Right renal cortex interstitium (tissue), 3 donors: ENCODE measurements at regions not wholly inside any gene's neighbourhood (a gene's known extent, or its start where the extent isn't known, plus 50 kb on each side); places are given as distances from the start of the nearest gene placed in this dataset.

Source experiments
- DNase-seq, 3 donors: peaks; one replicate each; pipeline ENCODE4 v3.0.0-alpha.2; 2013; ENCODE audit warnings: low read depth in 3 of 3, low spot score in 2 of 3

DNA sequence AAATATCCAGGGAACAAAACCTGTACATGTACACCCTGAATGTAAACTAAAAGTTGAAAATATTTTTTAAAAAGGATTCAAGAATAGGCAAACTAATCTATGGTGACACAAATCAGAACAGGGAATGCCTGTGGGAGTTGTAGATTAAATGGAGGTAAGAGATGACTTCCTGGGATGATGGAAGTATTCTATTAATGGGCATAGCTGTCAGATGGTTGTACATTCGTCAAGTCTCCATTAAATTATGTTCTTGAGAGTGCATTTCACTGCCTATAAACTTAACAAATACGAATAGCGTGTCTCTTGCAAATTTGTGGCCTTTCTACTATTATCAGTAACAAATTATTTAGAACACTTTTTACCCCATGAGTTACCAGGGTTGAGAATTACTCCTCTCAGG lies 207.0 kb downstream of the HNMT start:
- DNase-seq = no peak

GRCh38 chr2:138175066-138175465 lies 210.8 kb downstream of the HNMT start:
- DNase-seq = no peak

GRCh38 chr2:138176862-138177439 lies 212.7 kb downstream of the HNMT start:
- DNase-seq = no peak

DNA sequence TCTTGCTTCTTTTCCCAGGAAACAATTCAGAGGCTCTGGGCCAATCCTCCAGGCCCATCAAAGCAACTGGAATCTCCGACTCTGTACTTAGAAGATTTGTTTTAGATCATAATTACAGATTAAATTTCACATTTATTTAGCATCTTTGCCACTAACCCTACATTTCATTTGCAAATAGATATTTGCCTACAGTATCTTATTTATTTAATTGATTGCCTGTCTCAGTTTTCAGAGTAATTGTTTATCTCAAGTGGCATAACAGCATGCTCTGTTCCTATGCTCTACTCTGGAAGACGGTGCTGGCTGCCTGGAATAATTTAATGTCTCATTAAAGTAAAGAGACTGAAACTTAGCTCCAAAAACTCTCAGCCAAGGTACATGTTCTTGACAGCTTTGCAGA lies 213.4 kb downstream of the HNMT start:
- no peak for DNase-seq

- no peak for DNase-seq
Observed at GRCh38 chr2:138180692-138181386, 216.6 kb downstream of the HNMT start.

- DNase-seq = no peak
Observed at GRCh38 chr2:138182250-138182936, 218.1 kb downstream of the HNMT start.

- no peak for DNase-seq
Observed at GRCh38 chr2:138182937-138183312, 218.7 kb downstream of the HNMT start.

- DNase-seq = no peak
Observed at GRCh38 chr2:138183705-138184104, 219.4 kb downstream of the HNMT start.

- DNase-seq = no peak
Observed at GRCh38 chr2:138184428-138184827, 220.2 kb downstream of the HNMT start.

- no peak for DNase-seq
Observed at GRCh38 chr2:138185827-138186226, 221.6 kb downstream of the HNMT start.

- no peak for DNase-seq
Observed at GRCh38 chr2:138187221-138187620, 222.9 kb downstream of the HNMT start.

DNA sequence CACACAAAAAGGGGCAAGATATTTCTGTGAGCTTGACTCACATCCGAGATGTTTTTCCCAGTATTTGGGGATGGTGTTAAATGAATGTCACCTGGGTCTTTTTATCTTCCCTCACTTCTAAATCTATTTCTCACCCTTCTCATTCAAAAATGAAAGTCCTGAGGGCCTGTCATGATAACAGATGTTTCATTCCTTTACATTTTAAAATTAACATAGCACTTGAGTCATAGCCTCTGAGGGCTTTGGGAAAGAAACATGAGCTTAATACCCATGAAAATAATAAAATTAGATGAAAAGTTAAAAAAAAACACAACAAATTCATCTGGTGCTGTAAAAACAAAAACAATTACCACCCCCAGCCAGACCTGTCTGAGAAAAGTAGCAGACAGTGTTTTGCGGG lies 226.7 kb downstream of the HNMT start:
- no peak for DNase-seq

- no peak for DNase-seq
Observed at GRCh38 chr2:138193416-138194213, 229.3 kb downstream of the HNMT start.

DNA sequence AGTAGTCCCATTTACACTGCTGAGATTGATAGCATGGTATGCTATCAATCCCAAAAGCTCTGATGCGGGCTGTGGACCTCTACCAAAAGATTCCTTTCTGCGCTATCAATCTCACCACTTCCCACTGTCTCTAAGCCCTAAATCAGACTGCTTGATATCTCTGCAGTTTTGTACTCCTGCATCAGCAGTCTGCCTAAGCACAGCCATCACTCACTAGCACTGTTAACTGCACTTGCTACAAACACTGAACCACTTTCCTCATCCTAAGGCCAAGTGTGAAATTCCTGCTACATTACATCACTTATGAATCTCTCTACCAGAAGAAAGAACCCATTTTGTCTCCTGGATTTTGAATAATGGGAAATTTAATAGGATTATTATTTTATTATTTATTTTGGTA lies 237.0 kb downstream of the HNMT start:
- no peak for DNase-seq

DNA sequence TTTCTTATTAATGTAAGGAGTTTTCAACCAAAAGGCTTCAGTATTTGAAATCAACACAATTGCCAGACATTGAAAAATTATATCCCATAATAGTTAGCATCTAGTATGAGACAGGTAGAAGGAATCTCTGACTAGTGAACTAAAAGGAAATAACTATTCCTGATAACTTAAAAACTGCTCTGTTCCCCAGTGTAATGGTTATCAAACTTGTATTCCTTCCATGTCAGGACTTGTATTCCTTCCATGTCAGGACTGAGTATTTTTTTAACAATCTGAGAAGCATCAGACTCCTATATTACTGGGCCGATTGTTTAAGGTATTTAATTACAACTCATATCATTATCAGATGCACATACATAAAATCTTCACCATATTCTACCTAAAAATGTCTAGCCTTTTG lies 238.5 kb downstream of the HNMT start:
- no peak for DNase-seq

GRCh38 chr2:138205281-138205680 lies 241.0 kb downstream of the HNMT start:
- DNase-seq = no peak

DNA sequence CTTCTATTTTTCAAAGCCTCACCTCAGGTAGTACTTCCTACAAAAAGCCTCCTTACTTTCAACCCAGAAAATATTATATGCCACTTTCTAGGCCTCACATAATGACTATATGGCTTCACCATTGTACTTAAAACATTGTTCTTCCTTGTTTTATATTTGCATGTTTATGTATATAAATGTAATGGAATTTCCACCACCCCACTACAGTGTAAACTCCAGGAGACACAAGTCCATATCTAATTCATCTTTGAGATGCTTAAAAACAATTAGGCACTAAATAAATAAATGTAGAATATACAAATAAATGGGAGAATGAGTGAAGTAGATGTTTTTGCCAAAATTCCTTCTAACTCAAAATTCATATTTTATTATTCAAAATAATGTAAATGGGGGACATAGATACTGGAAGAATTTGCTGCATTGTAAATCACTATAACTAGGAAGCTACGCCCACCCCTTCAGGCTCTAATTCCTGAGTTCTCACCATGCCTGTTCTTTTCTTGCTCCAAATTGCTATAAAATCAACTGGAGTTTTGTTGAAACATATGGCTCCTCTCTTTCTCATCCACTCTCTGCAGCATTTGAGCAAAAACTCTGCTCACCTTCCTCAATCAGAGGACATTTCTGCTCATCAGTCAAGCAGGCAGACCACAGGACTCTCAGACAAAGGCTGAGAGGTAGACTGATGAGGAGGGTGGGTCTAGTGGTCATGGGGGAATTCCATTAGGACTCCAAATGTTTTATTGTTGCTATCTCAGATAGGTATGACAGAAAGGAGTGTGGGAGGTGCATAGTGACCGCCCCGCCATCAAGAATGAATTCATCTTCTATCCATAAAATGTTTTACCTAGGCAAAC lies 243.0 kb downstream of the HNMT start:
- DNase-seq = no peak

GRCh38 chr2:138209009-138209408 lies 244.7 kb downstream of the HNMT start:
- DNase-seq = no peak

- DNase-seq = no peak
Observed at GRCh38 chr2:138210487-138210886, 246.2 kb downstream of the HNMT start.

DNA sequence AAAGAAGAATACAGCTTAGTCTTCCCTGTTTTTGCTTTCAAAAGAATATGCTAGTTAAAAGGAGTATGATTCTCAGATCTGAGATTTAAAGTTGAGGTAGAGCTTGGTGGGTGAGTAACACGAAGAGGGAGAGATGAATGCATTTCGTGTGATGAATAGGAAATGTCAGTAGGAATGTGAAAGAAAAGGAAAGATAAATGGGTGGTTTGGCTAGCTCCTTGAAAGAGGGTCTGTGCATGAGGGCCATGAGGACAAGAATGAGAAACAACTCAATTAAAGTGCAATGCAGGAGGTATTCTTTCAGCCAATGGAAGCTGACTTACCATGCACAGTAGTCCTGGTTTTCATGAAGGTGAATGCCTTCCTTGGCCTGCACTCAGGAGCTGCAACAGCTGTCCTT lies 248.2 kb downstream of the HNMT start:
- no peak for DNase-seq

DNA sequence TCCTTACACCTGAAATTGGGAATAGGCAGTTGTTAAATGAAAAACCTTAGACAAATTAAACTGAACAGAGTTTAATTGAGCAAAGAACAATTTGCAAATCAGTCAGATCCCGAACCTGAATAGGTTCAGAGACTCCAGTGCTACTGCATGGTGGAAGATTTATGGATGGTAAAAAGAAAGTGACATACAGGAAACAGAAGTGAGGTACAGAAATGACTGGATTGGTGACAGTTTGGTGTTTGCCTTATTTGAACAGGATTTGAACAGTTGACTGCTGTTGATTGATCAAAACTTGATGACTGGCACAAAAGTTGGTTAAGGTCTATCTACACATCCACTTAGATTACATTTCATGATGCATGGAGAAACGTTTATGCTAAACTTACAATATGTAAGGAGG lies 248.8 kb downstream of the HNMT start:
- DNase-seq = no peak
